ENCODE measurements at regions not wholly inside any gene's neighbourhood (a gene's known extent, or its start where the extent isn't known, plus 50 kb on each side); places are given as distances from the start of the nearest gene placed in this dataset.

DNA sequence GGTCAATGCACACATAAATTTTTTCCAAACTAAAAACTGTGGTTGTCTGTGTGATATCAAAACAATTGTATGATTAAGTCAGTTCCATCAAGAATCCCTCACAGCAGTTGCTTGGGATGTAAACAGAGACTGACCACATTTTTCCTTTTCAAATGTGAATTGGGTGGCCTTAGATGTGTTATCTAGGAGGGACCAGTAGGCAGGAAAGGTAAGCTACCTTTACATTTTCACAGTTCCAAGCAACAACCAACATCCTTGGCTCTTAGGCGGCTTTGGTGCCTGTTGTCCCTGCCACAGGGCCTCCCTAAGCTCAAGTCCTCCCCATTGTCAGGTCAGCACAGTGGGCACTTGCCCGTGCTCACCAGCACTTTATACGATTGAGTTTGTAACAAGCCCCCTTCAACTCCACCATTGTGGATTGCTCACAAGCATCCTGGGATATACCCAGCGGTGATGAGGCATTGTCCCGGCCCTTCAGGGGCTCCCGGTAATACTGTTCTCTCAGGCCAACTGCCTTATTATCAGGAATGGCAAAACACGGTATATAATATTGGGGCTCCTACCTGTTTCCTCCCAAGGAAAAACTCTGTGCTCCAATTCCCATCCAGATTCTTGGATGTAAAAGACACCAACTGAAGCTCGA is 114.9 kb upstream of the ANKRD1 start:
- Mint-ChIP-seq H3K4me3 (ENCODE audit: unreplicated experiment) (no peak overlapping the region), H3K9me3 (ENCODE audit: unreplicated experiment) (peaks cover 3% of the 10 kb centered on the region), H3K4me1 (ENCODE audit: low read depth, unreplicated experiment) (peaks cover 34% of the 10 kb centered on the region), H3K36me3 (ENCODE audit: unreplicated experiment) (no peaks in the 10 kb centered on the region), H3K27ac (ENCODE audit: unreplicated experiment) (no peak overlapping the region), H3K27me3 (ENCODE audit: unreplicated experiment) (peaks cover 3% of the 10 kb centered on the region)
- TF ChIP-seq, protein P1, sequence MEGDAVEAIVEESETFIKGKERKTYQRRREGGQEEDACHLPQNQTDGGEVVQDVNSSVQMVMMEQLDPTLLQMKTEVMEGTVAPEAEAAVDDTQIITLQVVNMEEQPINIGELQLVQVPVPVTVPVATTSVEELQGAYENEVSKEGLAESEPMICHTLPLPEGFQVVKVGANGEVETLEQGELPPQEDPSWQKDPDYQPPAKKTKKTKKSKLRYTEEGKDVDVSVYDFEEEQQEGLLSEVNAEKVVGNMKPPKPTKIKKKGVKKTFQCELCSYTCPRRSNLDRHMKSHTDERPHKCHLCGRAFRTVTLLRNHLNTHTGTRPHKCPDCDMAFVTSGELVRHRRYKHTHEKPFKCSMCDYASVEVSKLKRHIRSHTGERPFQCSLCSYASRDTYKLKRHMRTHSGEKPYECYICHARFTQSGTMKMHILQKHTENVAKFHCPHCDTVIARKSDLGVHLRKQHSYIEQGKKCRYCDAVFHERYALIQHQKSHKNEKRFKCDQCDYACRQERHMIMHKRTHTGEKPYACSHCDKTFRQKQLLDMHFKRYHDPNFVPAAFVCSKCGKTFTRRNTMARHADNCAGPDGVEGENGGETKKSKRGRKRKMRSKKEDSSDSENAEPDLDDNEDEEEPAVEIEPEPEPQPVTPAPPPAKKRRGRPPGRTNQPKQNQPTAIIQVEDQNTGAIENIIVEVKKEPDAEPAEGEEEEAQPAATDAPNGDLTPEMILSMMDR (IDR thresholded peaks at IDR 0.05; ENCODE audit: partially characterized antibody, unreplicated experiment): no peak
- no peak for DNase-seq

DNA sequence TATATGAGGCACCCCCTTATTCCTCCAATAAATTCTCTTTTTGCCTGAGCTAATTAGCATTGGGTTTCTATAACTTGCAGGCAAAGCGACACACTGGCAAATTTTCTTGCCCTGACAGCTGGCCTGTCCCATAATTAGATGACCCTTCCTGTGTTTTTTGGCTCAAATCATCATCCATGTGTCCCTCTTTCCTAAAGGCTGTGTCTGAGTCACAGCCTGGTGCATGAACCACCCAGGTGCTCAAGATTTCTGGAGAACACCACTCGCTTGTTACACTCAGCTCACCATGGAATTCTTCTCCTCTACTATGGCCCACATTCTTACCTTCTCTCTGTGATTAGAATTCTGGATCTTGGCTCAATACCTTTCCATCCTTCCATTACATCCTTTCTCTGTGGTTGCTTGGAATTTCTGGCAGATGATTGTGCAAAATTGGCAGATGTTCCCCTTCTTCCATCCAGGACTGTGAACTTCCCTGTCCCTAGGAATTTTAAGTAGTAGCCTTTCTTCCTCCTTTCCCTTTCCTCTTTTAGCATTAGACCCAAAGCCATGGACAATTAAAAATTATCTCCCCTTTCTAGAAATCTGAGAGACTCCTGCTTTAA is 116.0 kb upstream of the ANKRD1 start:
- DNase-seq: no peak
- Mint-ChIP-seq H3K9me3 (ENCODE audit: unreplicated experiment) (peaks cover 4% of the 10 kb centered on the region), H3K4me3 (ENCODE audit: unreplicated experiment) (peak overlapping the region; percentile 45), H3K27me3 (ENCODE audit: unreplicated experiment) (peaks cover 4% of the 10 kb centered on the region), H3K4me1 (ENCODE audit: low read depth, unreplicated experiment) (peaks cover 45% of the 10 kb centered on the region), H3K27ac (ENCODE audit: unreplicated experiment) (peak overlapping the region; percentile 45), H3K36me3 (ENCODE audit: unreplicated experiment) (no peaks in the 10 kb centered on the region)
- TF ChIP-seq, protein P1 (IDR thresholded peaks at IDR 0.05; ENCODE audit: partially characterized antibody, unreplicated experiment): no peak

DNA sequence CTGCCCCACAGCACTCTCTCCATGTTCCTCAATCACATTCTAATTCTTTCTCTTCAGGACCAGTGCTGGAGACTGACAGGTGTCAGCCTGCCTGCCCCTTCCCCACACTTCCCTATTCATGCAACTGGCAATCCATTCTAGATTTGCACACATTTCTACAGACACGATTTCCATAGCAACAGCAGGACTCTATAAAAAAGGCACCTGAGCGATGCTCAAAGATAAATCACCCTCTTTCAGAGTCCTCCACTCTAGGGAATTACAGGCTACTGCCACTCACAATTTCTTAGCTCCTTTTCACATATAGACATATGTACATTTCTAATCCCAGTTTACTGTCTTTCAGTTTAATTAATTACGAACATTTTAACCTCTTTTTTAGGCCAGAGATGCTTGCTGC is 118.1 kb upstream of the ANKRD1 start:
- Mint-ChIP-seq H3K36me3 (ENCODE audit: unreplicated experiment) (no peaks in the 10 kb centered on the region), H3K4me3 (ENCODE audit: unreplicated experiment) (no peak overlapping the region), H3K27me3 (ENCODE audit: unreplicated experiment) (peaks cover 7% of the 10 kb centered on the region), H3K9me3 (ENCODE audit: unreplicated experiment) (peaks cover 9% of the 10 kb centered on the region), H3K4me1 (ENCODE audit: low read depth, unreplicated experiment) (peaks cover 46% of the 10 kb centered on the region), H3K27ac (ENCODE audit: unreplicated experiment) (no peak overlapping the region)
- DNase-seq: no peak
- TF ChIP-seq, protein P1 (IDR thresholded peaks at IDR 0.05; ENCODE audit: partially characterized antibody, unreplicated experiment): no peak

DNA sequence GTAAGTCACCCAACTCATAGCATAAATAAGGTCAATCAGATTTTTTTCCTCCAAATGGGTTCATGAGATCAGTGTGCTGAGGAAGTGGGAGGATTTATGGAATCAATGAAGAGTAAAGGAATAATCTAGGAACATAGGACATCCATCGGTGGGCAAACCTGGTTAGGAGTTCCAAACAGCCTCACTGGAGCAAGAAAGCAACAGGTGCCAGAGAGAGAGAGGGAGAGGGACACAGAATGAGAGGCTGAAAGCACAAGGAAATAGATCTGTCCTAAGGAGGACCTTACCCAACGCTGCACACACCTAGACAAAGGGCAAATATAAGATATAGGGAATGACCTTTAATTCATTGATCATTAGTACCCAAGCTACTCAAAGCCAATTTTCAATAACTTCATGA is 119.5 kb upstream of the ANKRD1 start:
- peaks cover 7% of the 10 kb centered on the region for H3K27me3 Mint-ChIP-seq (ENCODE audit: unreplicated experiment)
- H3K36me3 Mint-ChIP-seq (ENCODE audit: unreplicated experiment): no peaks in the 10 kb centered on the region
- TF ChIP-seq, protein P1 (IDR thresholded peaks at IDR 0.05; ENCODE audit: partially characterized antibody, unreplicated experiment): no peak
- peaks cover 39% of the 10 kb centered on the region for H3K4me1 Mint-ChIP-seq (ENCODE audit: low read depth, unreplicated experiment)
- DNase-seq: no peak
- H3K27ac Mint-ChIP-seq (ENCODE audit: unreplicated experiment): no peak overlapping the region
- H3K4me3 Mint-ChIP-seq (ENCODE audit: unreplicated experiment): no peak overlapping the region
- peaks cover 5% of the 10 kb centered on the region for H3K9me3 Mint-ChIP-seq (ENCODE audit: unreplicated experiment)

DNA sequence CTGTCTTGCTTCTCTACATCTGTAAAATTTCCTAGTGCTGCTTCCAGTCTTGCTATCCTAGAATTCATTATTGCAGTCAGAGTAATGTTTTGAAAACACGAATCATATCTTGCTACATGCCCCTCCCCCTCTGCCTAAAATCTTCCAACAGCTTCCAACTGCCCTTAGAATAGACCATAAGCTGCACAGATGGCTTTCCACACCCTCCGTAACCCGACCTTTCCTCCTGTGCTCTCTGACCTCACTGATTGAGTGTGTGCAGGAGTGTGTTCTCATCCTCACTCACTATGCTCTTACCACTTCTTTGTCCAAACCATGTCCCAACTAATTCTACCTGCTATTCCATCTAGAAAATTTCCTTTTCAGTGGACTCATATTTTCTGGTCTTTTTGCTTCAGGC is 121.2 kb upstream of the ANKRD1 start:
- H3K4me1 Mint-ChIP-seq (ENCODE audit: low read depth, unreplicated experiment): peaks cover 39% of the 10 kb centered on the region
- peaks cover 5% of the 10 kb centered on the region for H3K9me3 Mint-ChIP-seq (ENCODE audit: unreplicated experiment)
- TF ChIP-seq, protein P1 (IDR thresholded peaks at IDR 0.05; ENCODE audit: partially characterized antibody, unreplicated experiment): no peak
- peaks cover 3% of the 10 kb centered on the region for H3K36me3 Mint-ChIP-seq (ENCODE audit: unreplicated experiment)
- DNase-seq: peak; percentile 27
- peaks cover 4% of the 10 kb centered on the region for H3K27me3 Mint-ChIP-seq (ENCODE audit: unreplicated experiment)
- H3K4me3 Mint-ChIP-seq (ENCODE audit: unreplicated experiment): peak overlapping the region; percentile 28
- H3K27ac Mint-ChIP-seq (ENCODE audit: unreplicated experiment): peak overlapping the region; percentile 92

All from glutamatergic neuron (in vitro differentiated cells).